GM04503 (cell line): ENCODE measurements at regions not wholly inside any gene's neighbourhood (a gene's known extent, or its start where the extent isn't known, plus 50 kb on each side); places are given as distances from the start of the nearest gene placed in this dataset.
"Not testable (repeated sequence)": the region's sequence is repeated elsewhere in the genome, so short reads cannot be mapped to it uniquely, and the experiment has no call there.

Experiments
- DNase-seq: peaks from one replicate; pipeline ENCODE4 v3.0.0-alpha.2; 2012; ENCODE audit warnings: low read depth

- no peak for DNase-seq
Observed at GRCh38 chr11:25766332-25767015, 565.5 kb upstream of the ANO3 start.

- DNase-seq: no peak
Observed at GRCh38 chr11:25769287-25769686, 562.6 kb upstream of the ANO3 start.

- no peak for DNase-seq
Observed at GRCh38 chr11:25771605-25772004, 560.3 kb upstream of the ANO3 start.

- no peak for DNase-seq
Observed at GRCh38 chr11:25775603-25776002, 556.3 kb upstream of the ANO3 start.

GRCh38 chr11:25776238-25776637 is 555.7 kb upstream of the ANO3 start:
- no peak for DNase-seq

- DNase-seq: no peak
Observed at GRCh38 chr11:25777343-25777742, 554.6 kb upstream of the ANO3 start.

GRCh38 chr11:25779033-25779432 is 552.9 kb upstream of the ANO3 start:
- DNase-seq: no peak

- DNase-seq: no peak
Observed at GRCh38 chr11:25787416-25787815, 544.5 kb upstream of the ANO3 start.

- DNase-seq: no peak
Observed at GRCh38 chr11:25790396-25790795, 541.5 kb upstream of the ANO3 start.

- no peak for DNase-seq
Observed at GRCh38 chr11:25793637-25794036, 538.3 kb upstream of the ANO3 start.

GRCh38 chr11:25794804-25795203 is 537.1 kb upstream of the ANO3 start:
- no peak for DNase-seq

GRCh38 chr11:25816411-25816810 is 515.5 kb upstream of the ANO3 start:
- DNase-seq: no peak

- DNase-seq: no peak
Observed at GRCh38 chr11:25824688-25825087, 507.2 kb upstream of the ANO3 start.

GRCh38 chr11:25831485-25831884 is 500.4 kb upstream of the ANO3 start:
- DNase-seq: not testable (repeated sequence)

- DNase-seq: no peak
Observed at GRCh38 chr11:25838918-25839625, 492.9 kb upstream of the ANO3 start.

GRCh38 chr11:25844811-25845210 is 487.1 kb upstream of the ANO3 start:
- DNase-seq: no peak

- DNase-seq: no peak
Observed at GRCh38 chr11:25855916-25856315, 476.0 kb upstream of the ANO3 start.

- DNase-seq: no peak
Observed at GRCh38 chr11:25859776-25860175, 472.2 kb upstream of the ANO3 start.

- no peak for DNase-seq
Observed at GRCh38 chr11:25860677-25861450, 471.1 kb upstream of the ANO3 start.

GRCh38 chr11:25862159-25862558 is 469.8 kb upstream of the ANO3 start:
- DNase-seq: no peak

GRCh38 chr11:25863986-25864385 is 467.9 kb upstream of the ANO3 start:
- no peak for DNase-seq

GRCh38 chr11:25876456-25876965 is 455.4 kb upstream of the ANO3 start:
- DNase-seq: no peak

GRCh38 chr11:25886036-25886435 is 445.9 kb upstream of the ANO3 start:
- no peak for DNase-seq
